Subcutaneous abdominal adipose tissue (tissue), 5 donors: ENCODE measurements at regions not wholly inside any gene's neighbourhood (a gene's known extent, or its start where the extent isn't known, plus 50 kb on each side); places are given as distances from the start of the nearest gene placed in this dataset.
"Not testable (repeated sequence)": the region's sequence is repeated elsewhere in the genome, so short reads cannot be mapped to it uniquely, and the experiment has no call there.

ENCODE experiments used
- H3K27ac ChIP-seq: one replicate; pipeline ENCODE4 v1.7.0; 2013; ENCODE audit warnings: low read depth, mild to moderate bottlenecking, inconsistent platforms, low read length, moderate library complexity
- H3K27me3 ChIP-seq, 5 donors: one replicate each; pipeline ENCODE4 v1.7.0; 2013; ENCODE audit warnings: low read length in 5 of 5, inconsistent platforms in 1 of 5; ENCODE audit not compliant: control insufficient read depth in 5 of 5, insufficient read depth in 4 of 5
- H3K36me3 ChIP-seq, 5 donors: one replicate each; pipeline ENCODE4 v1.7.0; 2013; ENCODE audit warnings: low read length in 5 of 5; ENCODE audit not compliant: control insufficient read depth in 5 of 5, insufficient read depth in 5 of 5
- H3K4me1 ChIP-seq, 5 donors: one replicate each; pipeline ENCODE4 v1.7.0; 2013; ENCODE audit warnings: low read length in 5 of 5, mild to moderate bottlenecking in 3 of 5, moderate library complexity in 1 of 5; ENCODE audit not compliant: control insufficient read depth in 5 of 5, insufficient read depth in 5 of 5
- H3K4me3 ChIP-seq, 5 donors: one replicate each; pipeline ENCODE4 v1.7.0; 2013; ENCODE audit warnings: low read length in 5 of 5, low read depth in 1 of 5
- H3K9ac ChIP-seq, 5 donors: one replicate each; pipeline ENCODE4 v1.7.0; 2013; ENCODE audit warnings: low read length in 5 of 5, mild to moderate bottlenecking in 4 of 5, moderate library complexity in 3 of 5
- H3K9me3 ChIP-seq, 5 donors: one replicate each; pipeline ENCODE4 v1.7.0; 2013; ENCODE audit warnings: low read length in 5 of 5; ENCODE audit not compliant: control insufficient read depth in 5 of 5
- donor health status: healthy.
- donor health status: healthy.
- donor health status: healthy.
- donor health status: healthy.
- donor health status: healthy.

- no peak overlapping the region for H3K27ac ChIP-seq
- H3K9me3 ChIP-seq = no peaks in the 10 kb centered on the region
- no peaks in the 10 kb centered on the region for H3K36me3 ChIP-seq
- no peaks in the 10 kb centered on the region for H3K27me3 ChIP-seq
- H3K4me3 ChIP-seq = no peak overlapping the region
- H3K9ac ChIP-seq = no peak overlapping the region
- peaks cover 0 to 4% (median 0%) of the 10 kb centered on the region in 5 donors for H3K4me1 ChIP-seq
Observed at GRCh38 chr15:67930720-67931119, 90.9 kb upstream of the RNU6-1 start.

- no peaks in the 10 kb centered on the region for H3K36me3 ChIP-seq
- no peak overlapping the region for H3K27ac ChIP-seq
- no peak overlapping the region for H3K4me3 ChIP-seq
- H3K9me3 ChIP-seq = no peaks in the 10 kb centered on the region
- no peaks in the 10 kb centered on the region for H3K27me3 ChIP-seq
- no peak overlapping the region for H3K9ac ChIP-seq
- peaks cover 0 to 4% (median 0%) of the 10 kb centered on the region in 5 donors for H3K4me1 ChIP-seq
Observed at GRCh38 chr15:67931861-67932260, 92.0 kb upstream of the RNU6-1 start.

GRCh38 chr15:67934126-67934525, 94.3 kb upstream of the RNU6-1 start:
- H3K36me3 ChIP-seq, H3K9me3 ChIP-seq, H3K9ac ChIP-seq, H3K4me3 ChIP-seq, H3K27me3 ChIP-seq, H3K27ac ChIP-seq, H3K4me1 ChIP-seq: not testable (repeated sequence)

DNA sequence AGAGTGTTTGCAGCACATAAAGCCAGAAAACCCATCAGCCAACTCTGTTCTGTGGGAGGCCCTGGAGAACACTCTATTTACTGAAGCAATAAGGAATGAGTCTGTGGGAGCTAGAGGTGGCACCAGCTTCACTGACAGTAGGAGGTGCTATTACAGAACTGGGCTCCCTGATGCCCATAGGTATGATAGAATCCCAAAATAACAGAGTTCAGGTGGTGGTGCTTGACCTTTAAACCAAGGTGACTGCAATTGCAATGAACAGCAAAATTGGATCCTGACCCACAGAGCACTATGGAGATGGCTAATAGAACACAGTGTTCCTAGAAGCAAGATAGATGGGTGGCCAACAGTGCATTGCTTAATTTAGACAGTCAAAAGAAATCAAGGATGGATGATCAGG, 95.4 kb upstream of the RNU6-1 start:
- Histone ChIP-seq H3K4me1 (no peaks in the 10 kb centered on the region), H3K27me3 (no peaks in the 10 kb centered on the region), H3K9ac (no peak overlapping the region), H3K27ac (no peak overlapping the region), H3K36me3 (no peaks in the 10 kb centered on the region), H3K4me3 (no peak overlapping the region), H3K9me3 (no peaks in the 10 kb centered on the region)

GRCh38 chr15:67936258-67936657, 96.4 kb upstream of the RNU6-1 start:
- Histone ChIP-seq H3K27ac (no peak overlapping the region), H3K4me3 (no peak overlapping the region), H3K36me3 (no peaks in the 10 kb centered on the region), H3K27me3 (no peaks in the 10 kb centered on the region), H3K9ac (no peak overlapping the region), H3K4me1 (no peaks in the 10 kb centered on the region), H3K9me3 (no peaks in the 10 kb centered on the region)

DNA sequence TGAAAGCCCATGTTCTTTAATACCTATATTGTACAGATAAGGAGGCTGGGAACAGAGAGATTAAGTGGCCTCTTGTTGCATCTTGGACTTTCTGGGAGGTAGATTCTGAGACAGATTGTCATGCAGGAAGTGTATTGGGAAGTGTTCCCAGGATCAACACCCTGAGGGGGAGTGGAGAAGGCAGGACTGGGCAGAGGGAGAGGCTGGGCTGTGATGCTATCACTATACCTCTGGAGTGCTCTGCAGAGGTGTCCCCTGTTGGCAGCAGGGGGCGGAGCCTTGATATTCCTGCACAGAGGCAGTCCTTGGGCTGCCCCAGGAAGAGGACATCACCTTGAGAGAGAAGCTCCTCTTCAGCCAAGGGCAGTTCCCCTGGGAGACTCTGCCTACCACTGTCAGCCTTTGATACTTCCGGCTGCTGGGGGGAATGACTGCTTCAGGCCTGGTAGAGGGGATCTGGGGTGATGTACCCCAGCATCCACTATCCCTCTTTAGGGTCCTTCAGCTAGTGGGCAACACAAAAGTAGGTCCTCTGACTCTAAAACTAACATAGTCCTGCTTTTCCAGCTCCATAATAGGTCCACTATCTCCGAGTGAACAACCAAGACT, 97.4 kb upstream of the RNU6-1 start:
- Histone ChIP-seq H3K27me3 (no peaks in the 10 kb centered on the region), H3K27ac (no peak overlapping the region), H3K9me3 (no peaks in the 10 kb centered on the region), H3K4me3 (no peak overlapping the region), H3K9ac (no peak overlapping the region), H3K4me1 (no peaks in the 10 kb centered on the region), H3K36me3 (no peaks in the 10 kb centered on the region)

DNA sequence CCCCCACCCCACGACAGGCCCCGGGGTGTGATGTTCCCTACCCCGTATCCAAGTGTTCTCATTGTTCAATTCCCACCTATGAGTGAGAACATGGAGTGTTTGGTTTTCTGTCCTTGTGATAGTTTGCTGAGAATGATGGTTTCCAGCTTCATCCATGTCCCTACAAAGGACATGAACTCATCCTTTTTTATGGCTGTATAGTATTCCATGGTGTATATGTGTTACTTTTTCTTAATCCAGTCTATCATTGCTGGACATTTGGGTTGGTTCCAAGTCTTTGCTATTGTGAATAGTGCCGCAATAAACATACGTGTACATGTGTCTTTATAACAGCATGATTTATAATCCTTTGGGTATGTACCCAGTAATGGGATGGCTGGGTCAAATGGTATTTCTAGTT, 99.3 kb upstream of the RNU6-1 start:
- not testable (repeated sequence) for H3K4me3 ChIP-seq

DNA sequence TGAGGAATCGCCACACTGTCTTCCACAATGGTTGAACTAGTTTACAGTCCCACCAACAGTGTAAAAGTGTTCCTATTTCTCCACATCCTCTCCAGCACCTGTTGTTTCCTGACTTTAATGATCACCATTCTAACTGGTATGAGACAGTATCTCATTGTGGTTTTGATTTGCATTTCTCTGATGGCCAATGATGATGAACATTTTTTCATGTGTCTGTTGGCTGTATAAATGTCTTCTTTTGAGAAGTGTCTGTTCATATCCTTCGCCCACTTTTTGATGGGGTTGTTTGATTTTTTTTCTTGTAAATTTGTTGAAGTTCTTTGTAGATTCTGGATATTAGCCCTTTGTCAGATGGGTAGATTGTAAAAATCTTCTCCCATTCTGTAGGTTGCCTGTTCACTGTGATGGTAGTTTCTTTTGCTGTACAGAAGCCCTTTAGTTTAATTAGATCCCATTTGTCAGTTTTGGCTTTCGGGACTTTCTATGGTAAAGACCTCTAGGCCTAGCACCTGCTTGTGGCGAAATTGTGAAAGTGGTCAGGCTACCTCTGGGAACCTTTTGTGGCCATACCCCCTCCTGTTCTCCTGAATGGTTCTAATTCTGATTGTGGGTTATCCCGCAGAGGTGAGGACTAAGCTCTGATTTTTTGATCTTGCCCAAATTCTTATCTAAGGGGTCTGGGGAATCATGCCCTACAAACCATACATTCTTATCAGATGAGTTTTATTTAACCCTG, 99.9 kb upstream of the RNU6-1 start:
- not testable (repeated sequence) for H3K27me3 ChIP-seq, H3K36me3 ChIP-seq, H3K9me3 ChIP-seq, H3K4me3 ChIP-seq, H3K9ac ChIP-seq, H3K4me1 ChIP-seq, H3K27ac ChIP-seq

More for the DNA sequence above, 99.3 kb upstream of the RNU6-1 start:
- H3K9me3 ChIP-seq, H3K36me3 ChIP-seq, H3K9ac ChIP-seq, H3K27me3 ChIP-seq, H3K4me1 ChIP-seq, H3K27ac ChIP-seq: not testable (repeated sequence)

GRCh38 chr15:67940324-67940719, 100.5 kb upstream of the RNU6-1 start:
- no peaks in the 10 kb centered on the region for H3K36me3 ChIP-seq
- H3K4me3 ChIP-seq = no peak overlapping the region
- no peak overlapping the region for H3K27ac ChIP-seq
- no peaks in the 10 kb centered on the region for H3K27me3 ChIP-seq
- peaks cover 0 to 9% (median 0%) of the 10 kb centered on the region in 5 donors for H3K4me1 ChIP-seq
- no peaks in the 10 kb centered on the region for H3K9me3 ChIP-seq
- H3K9ac ChIP-seq = no peak overlapping the region

DNA sequence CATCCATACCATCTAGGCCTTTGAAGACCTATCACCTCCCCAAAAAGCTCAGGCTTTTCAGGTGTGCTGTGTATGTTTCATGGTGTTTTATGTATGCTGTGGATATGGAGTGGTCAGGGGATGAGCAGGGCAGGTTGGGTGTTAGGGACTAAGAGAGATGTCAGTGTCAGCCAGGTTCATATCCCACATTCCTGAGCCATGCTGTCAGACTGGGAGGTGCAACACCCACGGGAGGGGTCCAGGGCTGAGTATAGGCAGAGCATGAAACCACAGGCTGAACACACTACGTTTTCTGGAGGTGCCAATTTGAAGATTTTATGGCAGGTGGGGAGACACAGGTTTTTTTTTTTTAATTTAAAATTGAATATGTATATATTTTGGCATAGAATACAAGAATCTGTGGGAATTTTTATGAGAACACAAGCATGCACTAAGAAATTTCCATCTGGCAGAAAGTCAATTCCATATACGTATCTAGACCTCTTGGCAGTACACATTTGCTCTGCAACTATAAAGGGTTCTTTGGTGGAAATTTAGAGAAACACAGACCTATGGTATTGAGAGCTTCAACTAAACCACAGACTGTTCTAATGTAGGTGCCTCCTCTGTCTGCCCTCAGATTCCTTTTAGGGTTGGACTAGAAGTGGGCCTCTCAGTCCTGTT, 101.9 kb upstream of the RNU6-1 start:
- Histone ChIP-seq H3K36me3 (no peaks in the 10 kb centered on the region), H3K9me3 (no peaks in the 10 kb centered on the region), H3K9ac (no peak overlapping the region), H3K4me3 (no peak overlapping the region), H3K4me1 (peaks cover 0 to 17% (median 8%) of the 10 kb centered on the region in 5 donors), H3K27ac (no peak overlapping the region), H3K27me3 (no peaks in the 10 kb centered on the region)
